ENCODE measurements at regions not wholly inside any gene's neighbourhood (a gene's known extent, or its start where the extent isn't known, plus 50 kb on each side); places are given as distances from the start of the nearest gene placed in this dataset.
A peak's percentile ranks its signal among the peaks of the same experiment; 100 is the strongest.
"Not testable (repeated sequence)": the region's sequence is repeated elsewhere in the genome, so short reads cannot be mapped to it uniquely, and the experiment has no call there.

DNA sequence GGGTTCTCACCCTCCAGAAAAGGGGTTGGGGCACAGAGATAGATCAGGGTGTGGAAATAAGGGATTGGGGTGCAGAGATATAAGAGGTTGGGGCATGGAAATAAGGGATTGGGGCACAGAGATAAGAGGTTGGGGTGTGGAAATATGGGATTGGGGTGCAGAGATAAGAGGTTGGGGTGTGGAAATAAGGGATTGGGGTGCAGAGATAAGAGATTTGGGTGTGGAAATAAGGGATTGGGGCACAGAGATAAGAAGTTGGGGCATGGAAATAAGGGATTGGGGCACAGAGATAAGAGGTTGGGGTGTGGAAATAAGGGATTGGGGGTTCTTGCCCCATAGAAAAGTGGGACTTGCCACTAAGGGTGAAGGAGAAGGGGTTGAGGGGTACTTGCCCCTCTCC lies 204.5 kb upstream of the TRPC7 start:
- H3K36me3 ChIP-seq (ENCODE audit: insufficient read depth); H3F3A ChIP-seq (replicated peaks; ENCODE audit: low read depth); H3K4me2 ChIP-seq; H3K4me3 Mint-ChIP-seq; H4K20me1 ChIP-seq (replicated peaks; ENCODE audit: insufficient read depth); DNase-seq (ENCODE audit: low spot score); H3K4me3 ChIP-seq; ATAC-seq; H3K79me2 ChIP-seq (replicated peaks; ENCODE audit: insufficient read depth); H3K9me2 ChIP-seq (ENCODE audit: insufficient read depth); H3K27ac Mint-ChIP-seq; H3K27me3 ChIP-seq (ENCODE audit: insufficient read depth); H2AFZ ChIP-seq; H3K4me1 ChIP-seq (ENCODE audit: insufficient read depth); H3K27ac ChIP-seq (ENCODE audit: low read depth): not testable (repeated sequence)
- H3K9me3 Mint-ChIP-seq, result peaks cover 46% of the 10 kb centered on the region
- peaks cover 63% of the 10 kb centered on the region for H3K36me3 Mint-ChIP-seq (ENCODE audit: low read depth)
- peaks cover 31% of the 10 kb centered on the region for H3K4me1 Mint-ChIP-seq
- peaks cover 14% of the 10 kb centered on the region for H3K27me3 Mint-ChIP-seq (ENCODE audit: insufficient read depth, low read depth, poor library complexity)

DNA sequence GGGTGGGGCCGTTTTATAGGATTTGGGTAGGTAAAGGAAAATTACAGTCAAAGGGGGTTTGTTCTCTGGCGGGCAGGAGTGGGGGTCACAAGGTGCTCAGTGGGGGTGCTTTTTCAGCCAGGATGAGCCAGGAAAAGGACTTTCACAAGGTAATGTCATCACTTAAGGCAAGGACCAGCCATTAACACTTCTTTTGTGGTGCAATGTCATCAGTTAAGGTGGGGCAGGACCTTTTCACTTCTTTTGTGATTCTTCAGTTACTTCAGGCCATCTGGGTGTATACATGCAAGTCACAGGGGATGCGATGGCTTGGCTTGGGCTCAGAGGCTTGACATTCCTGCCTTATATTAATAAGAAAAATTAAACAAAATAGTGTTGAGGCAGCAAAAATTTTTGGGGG lies 200.1 kb upstream of the TRPC7 start:
- peaks cover 26% of the 10 kb centered on the region for H3K4me1 ChIP-seq (ENCODE audit: insufficient read depth)
- H4K20me1 ChIP-seq (replicated peaks; ENCODE audit: insufficient read depth); H3F3A ChIP-seq (replicated peaks; ENCODE audit: low read depth); H2AFZ ChIP-seq; H3K36me3 ChIP-seq (ENCODE audit: insufficient read depth); H3K4me3 Mint-ChIP-seq; H3K9me2 ChIP-seq (ENCODE audit: insufficient read depth); H3K79me2 ChIP-seq (replicated peaks; ENCODE audit: insufficient read depth); H3K27me3 ChIP-seq (ENCODE audit: insufficient read depth); ATAC-seq; H3K4me3 ChIP-seq: not testable (repeated sequence)
- Mint-ChIP-seq H3K4me1 (peaks cover 64% of the 10 kb centered on the region), H3K36me3 (ENCODE audit: low read depth) (peaks cover 54% of the 10 kb centered on the region), H3K9me3 (peaks cover 32% of the 10 kb centered on the region), H3K27me3 (ENCODE audit: insufficient read depth, low read depth, poor library complexity) (peaks cover 12% of the 10 kb centered on the region), H3K27ac (peak overlapping the region; percentile 95)
- peak overlapping the region; percentile 65; the same call in 1 of the 2 replicates for H3K4me2 ChIP-seq
- TF ChIP-seq, protein P1, sequence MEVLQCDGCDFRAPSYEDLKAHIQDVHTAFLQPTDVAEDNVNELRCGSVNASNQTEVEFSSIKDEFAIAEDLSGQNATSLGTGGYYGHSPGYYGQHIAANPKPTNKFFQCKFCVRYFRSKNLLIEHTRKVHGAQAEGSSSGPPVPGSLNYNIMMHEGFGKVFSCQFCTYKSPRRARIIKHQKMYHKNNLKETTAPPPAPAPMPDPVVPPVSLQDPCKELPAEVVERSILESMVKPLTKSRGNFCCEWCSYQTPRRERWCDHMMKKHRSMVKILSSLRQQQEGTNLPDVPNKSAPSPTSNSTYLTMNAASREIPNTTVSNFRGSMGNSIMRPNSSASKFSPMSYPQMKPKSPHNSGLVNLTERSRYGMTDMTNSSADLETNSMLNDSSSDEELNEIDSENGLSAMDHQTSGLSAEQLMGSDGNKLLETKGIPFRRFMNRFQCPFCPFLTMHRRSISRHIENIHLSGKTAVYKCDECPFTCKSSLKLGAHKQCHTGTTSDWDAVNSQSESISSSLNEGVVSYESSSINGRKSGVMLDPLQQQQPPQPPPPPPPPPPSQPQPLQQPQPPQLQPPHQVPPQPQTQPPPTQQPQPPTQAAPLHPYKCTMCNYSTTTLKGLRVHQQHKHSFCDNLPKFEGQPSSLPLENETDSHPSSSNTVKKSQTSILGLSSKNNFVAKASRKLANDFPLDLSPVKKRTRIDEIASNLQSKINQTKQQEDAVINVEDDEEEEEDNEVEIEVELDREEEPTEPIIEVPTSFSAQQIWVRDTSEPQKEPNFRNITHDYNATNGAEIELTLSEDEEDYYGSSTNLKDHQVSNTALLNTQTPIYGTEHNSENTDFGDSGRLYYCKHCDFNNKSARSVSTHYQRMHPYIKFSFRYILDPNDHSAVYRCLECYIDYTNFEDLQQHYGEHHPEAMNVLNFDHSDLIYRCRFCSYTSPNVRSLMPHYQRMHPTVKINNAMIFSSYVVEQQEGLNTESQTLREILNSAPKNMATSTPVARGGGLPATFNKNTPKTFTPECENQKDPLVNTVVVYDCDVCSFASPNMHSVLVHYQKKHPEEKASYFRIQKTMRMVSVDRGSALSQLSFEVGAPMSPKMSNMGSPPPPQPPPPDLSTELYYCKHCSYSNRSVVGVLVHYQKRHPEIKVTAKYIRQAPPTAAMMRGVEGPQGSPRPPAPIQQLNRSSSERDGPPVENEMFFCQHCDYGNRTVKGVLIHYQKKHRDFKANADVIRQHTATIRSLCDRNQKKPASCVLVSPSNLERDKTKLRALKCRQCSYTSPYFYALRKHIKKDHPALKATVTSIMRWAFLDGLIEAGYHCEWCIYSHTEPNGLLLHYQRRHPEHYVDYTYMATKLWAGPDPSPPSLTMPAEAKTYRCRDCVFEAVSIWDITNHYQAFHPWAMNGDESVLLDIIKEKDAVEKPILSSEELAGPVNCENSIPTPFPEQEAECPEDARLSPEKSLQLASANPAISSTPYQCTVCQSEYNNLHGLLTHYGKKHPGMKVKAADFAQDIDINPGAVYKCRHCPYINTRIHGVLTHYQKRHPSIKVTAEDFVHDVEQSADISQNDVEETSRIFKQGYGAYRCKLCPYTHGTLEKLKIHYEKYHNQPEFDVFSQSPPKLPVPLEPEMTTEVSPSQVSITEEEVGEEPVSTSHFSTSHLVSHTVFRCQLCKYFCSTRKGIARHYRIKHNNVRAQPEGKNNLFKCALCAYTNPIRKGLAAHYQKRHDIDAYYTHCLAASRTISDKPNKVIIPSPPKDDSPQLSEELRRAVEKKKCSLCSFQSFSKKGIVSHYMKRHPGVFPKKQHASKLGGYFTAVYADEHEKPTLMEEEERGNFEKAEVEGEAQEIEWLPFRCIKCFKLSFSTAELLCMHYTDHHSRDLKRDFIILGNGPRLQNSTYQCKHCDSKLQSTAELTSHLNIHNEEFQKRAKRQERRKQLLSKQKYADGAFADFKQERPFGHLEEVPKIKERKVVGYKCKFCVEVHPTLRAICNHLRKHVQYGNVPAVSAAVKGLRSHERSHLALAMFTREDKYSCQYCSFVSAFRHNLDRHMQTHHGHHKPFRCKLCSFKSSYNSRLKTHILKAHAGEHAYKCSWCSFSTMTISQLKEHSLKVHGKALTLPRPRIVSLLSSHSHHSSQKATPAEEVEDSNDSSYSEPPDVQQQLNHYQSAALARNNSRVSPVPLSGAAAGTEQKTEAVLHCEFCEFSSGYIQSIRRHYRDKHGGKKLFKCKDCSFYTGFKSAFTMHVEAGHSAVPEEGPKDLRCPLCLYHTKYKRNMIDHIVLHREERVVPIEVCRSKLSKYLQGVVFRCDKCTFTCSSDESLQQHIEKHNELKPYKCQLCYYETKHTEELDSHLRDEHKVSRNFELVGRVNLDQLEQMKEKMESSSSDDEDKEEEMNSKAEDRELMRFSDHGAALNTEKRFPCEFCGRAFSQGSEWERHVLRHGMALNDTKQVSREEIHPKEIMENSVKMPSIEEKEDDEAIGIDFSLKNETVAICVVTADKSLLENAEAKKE (CRISPR knock-in tag; IDR thresholded peaks at IDR 0.05), result peak; percentile 69; the same call in 1 of the 2 replicates
- peak; percentile 19; the same call in 1 of the 2 replicates for TF ChIP-seq ZNF114 (CRISPR knock-in tag; IDR thresholded peaks at IDR 0.05)
- peak; percentile 51; the same call in 1 of the 2 replicates for TF ChIP-seq CREB1 (CRISPR knock-in tag; IDR thresholded peaks at IDR 0.05; ENCODE audit: low read depth)
- TF ChIP-seq NANOG (IDR thresholded peaks at IDR 0.05; ENCODE audit: borderline replicate concordance), result peak; percentile 99
- DNase-seq (ENCODE audit: low spot score), result peak; percentile 51
- peak overlapping the region; percentile 99 for H3K27ac ChIP-seq (ENCODE audit: low read depth)

DNA sequence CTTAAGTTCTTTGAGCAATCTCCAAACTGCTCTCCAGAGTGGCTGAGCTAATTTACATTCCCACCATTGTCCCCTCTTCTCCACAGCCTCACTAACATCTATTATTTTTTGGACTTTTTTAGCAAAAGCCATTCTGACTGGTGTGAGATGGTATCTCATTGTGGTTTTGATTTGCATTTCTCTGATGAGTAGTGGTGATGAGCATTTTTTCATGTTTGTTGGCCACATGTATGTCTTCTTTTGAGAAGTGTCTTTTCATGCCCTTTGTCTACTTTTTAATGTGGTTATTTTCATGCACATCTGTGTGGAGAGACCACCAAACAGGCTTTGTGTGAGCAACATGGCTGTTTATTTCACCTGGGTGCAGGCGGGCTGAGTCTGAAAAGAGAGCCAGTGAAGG lies 199.7 kb upstream of the TRPC7 start:
- not testable (repeated sequence) for H3F3A ChIP-seq (replicated peaks; ENCODE audit: low read depth); H3K9me2 ChIP-seq (ENCODE audit: insufficient read depth); H3K36me3 ChIP-seq (ENCODE audit: insufficient read depth); H3K79me2 ChIP-seq (replicated peaks; ENCODE audit: insufficient read depth); H3K4me3 Mint-ChIP-seq; H2AFZ ChIP-seq; H3K4me3 ChIP-seq; H4K20me1 ChIP-seq (replicated peaks; ENCODE audit: insufficient read depth); DNase-seq (ENCODE audit: low spot score); H3K27me3 ChIP-seq (ENCODE audit: insufficient read depth)
- H3K9me3 Mint-ChIP-seq, result peaks cover 28% of the 10 kb centered on the region
- peak overlapping the region; percentile 95 for H3K27ac Mint-ChIP-seq
- peaks cover 10% of the 10 kb centered on the region for H3K27me3 Mint-ChIP-seq (ENCODE audit: insufficient read depth, low read depth, poor library complexity)
- peak overlapping the region; percentile 99 for H3K27ac ChIP-seq (ENCODE audit: low read depth)
- H3K4me1 Mint-ChIP-seq, result peaks cover 68% of the 10 kb centered on the region
- H3K4me2 ChIP-seq, result peak overlapping the region; percentile 65
- peaks cover 30% of the 10 kb centered on the region for H3K4me1 ChIP-seq (ENCODE audit: insufficient read depth)
- peaks cover 50% of the 10 kb centered on the region for H3K36me3 Mint-ChIP-seq (ENCODE audit: low read depth)
- ATAC-seq, result peak; percentile 38; the same call in 2 of the 3 replicates

Data from GM23338 (cell line).